ENCODE measurements at regions not wholly inside any gene's neighbourhood (a gene's known extent, or its start where the extent isn't known, plus 50 kb on each side); places are given as distances from the start of the nearest gene placed in this dataset.
"Not testable (repeated sequence)": the region's sequence is repeated elsewhere in the genome, so short reads cannot be mapped to it uniquely, and the experiment has no call there.

DNA sequence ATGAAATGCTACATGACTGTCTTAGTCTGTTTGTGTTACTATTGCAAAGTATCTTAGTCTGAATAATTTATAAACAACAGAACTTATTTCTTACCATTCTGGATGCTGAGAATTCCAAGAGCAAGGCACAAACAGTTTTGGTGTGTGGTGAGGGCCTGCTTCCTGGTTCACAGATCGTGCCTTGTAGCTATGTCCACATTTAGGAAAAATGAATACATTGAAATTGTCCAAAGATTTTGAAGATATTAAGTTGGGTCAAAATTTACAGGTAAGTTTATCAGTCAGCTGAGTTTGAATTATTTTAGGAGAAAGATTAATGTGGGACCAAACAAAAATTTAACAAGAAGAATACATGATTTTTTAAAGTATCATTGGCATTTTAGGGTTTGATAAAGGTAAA is 293.5 kb downstream of the LTN1 start:
- no peak for DNase-seq

DNA sequence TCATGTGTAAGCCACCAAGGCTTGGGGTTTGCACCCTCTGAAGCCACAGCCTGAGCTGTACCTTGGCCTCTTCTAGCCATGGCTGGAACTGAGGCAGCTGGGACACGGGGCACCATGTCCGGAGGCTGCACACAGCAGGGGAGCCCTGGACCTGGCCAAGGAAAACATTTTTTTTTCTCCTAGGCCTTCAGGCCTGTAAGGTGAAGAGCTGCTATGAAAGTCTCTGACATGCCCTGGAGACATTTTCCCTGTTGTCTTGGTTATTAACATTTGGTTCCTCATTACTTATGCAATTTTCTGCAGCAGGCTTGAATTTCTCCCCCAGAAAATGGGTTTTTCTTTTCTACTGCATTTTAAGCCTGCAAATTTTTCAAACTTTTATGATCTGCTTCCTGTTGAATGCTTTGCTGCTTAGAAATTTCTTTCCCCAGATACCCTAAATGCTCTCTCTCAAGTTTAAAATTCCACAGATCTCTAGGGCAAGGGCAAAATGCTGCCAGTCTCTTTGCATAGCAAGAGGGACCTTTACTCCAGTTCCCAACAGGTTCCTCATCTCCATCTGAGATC is 295.8 kb downstream of the LTN1 start:
- no peak for DNase-seq

DNA sequence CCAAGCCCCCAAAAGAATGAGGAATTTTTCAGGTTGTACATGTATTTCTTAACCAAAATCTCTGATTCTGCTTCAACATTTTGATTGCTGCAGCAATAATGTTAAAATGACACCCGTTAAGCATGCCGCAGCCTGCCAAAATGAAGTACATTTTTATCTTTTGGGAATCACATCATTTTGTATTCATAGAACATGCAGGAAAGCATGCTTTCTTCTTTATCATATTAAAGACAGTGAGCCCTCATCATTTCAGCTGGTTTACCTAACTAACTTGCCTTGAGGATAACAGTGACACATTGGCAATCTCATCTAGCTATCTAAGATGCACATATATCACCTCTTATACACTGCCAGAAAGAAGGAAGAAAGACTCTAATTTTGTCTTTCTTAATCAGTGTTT is 299.2 kb downstream of the LTN1 start:
- DNase-seq = no peak

DNA sequence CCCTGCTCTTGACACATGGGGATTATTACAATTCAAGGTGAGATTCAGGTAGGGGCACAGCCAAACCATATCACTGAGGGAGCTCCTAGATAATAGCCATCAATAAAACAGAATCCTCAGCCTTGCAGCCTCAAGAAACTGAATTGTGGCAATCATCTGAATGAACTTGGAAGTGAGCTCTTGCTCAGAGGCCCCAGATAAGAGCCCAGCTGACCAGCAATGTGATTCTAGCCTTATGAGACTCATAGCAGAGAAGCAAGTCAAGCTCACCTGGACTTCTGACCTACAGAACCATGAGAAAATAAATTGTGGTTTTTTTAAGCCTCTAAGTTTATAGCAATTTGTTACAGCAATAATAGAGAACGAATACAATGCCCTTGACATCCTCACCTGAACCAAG is 302.5 kb downstream of the LTN1 start:
- no peak for DNase-seq

DNA sequence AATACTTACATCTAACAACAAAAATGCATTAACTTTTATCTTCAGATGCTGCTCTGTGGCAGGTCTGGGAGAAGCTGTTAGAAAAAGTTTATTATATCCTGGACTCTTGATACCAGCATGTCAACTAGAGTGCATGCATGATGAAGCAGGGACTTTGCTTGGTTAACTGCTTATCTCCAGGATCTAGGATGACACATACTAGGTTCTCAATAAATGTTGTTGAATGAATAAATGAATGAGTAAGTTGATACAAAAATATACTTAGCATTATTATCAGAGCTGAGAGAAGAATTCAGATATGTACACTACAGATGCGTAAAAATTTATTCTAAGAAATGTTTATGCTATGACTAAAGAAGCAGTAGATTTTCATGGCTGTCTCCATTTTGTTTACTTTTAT is 304.3 kb downstream of the LTN1 start:
- DNase-seq = no peak

DNA sequence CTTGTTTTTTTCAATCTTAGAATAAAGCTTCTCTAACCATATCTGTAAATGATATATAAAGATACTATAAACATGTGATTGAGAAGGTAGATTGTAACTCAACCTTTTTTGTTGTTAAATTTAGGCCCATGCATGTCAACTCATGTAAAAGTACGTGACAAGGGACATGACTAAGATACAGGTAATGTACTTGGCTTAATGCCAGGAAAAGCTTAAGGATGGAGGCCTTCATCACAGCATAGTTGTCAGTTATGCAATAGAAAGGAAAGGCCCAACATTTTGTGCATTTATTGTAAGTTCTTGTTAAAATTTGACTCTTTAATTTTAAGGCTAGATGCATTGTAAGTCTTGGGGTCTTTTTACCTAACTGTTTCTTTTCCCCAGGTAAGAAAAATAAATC is 305.1 kb downstream of the LTN1 start:
- no peak for DNase-seq

DNA sequence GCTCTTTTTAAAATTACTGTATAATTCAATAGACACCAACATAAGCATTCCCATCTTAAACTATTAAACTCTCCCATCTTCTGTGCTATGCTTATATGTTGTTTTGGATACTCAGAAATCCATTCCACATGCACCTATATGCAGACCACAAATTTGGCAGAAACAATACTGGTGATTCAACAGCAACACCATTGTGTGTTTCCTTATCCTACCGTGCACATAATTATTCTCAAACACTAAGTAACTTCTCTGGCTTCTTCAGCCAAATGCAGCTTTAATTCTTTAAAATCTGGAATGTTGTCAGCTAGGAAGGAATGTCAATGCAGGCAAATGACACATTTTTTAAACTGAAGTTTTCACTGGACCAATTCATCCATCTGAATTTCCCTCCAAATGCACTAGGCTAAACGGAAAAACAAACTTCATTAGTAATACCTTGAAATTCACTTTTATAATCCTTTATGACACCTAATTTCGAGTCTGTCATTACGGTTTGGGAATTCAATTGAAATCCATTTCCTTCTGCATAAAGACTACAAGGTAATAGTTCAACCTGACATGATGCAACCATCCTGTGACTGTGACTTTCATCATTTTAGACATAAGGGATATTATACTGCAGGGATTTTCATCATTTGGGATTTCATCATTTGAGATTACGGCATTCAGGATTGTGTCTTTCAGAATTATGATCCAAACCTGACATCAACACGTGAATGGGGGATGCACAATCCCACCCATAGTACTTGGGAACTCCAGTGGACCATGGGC is 308.5 kb downstream of the LTN1 start:
- no peak for DNase-seq

DNA sequence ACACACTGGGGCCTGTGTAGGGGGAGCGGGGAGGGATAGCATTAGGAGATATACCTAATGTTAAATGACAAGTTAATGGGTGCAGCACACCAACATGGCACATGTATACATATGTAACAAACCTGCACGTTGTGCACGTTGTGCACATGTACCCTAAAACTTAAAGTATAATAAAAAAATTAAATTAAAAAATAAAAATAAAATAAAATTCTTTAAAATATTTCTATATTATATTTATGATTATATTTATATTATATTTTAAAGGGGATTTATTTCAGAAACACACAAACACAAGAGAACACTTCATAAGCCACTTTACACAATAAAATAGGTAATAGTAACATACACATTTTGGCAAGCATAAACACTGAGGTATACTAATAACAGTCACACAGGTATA is 309.8 kb downstream of the LTN1 start:
- not testable (repeated sequence) for DNase-seq

DNA sequence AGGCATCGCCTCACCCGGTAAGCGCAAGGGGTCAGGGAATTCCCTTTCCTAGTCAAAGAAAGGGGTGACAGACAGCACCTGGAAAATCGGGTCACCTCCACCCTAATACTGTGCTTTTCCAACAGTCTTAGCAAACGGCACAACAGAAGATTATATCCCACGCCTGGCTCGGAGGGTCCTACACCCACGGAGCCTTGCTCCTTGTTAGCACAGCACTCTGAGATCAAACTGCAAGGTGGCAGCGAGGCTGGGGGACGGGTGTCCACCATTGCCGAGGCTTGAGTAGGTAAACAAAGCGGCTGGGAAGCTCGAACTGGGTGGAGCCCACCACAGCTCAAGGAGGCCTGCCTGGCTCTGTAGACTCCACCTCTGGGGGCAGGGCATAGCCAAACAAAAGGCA is 315.6 kb downstream of the LTN1 start:
- not testable (repeated sequence) for DNase-seq

DNA sequence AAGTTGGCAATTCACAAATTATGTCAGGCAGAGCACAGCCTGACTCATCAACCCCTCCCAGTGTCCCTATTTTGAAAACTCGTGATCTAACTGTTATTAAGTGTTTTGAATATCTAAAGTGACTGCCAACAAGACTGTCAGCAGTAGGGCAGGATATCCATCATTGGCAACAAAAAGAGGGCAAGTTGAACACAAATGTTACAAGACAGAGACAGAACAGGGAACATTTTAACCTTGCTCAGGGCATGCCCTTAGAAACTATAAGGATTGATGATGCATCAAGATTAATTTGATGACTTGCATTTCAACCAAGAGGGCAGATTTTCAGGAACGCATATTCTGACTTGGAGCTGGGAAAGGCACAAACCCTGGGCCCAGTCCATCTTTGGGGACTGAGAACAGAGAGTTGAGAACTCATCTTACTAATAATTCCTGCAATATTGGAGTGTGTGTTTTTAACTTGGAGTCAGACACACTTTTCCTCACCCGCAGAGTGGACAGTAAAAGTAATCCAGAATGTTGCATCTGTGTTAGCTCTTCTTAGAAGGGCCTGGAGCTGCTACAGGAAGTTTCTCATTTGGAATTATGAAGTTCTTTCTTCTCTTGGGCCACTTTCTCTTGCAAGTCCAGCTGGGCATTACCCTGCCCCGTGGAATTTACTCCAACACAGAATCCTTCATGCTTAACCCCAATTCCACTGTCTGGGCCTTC is 317.2 kb downstream of the LTN1 start:
- no peak for DNase-seq

DNA sequence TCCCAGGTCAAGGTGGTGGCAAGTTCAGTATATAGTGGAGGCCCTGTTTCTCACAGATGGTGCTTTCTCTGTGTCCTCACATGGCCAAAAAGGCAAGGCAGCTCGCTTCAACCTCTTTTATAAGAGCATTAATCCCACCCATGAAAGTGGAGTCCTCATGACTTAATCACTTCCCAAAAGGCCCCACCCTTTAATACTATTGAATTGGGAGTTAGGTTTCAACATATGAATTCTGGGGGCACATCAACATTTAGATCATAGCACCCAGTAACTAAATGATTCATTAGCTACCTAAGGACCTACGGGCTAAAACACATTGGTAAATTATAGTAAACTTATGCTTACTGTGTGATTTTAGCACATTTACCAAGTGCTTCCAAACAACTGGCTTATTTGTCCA is 317.9 kb downstream of the LTN1 start:
- no peak for DNase-seq

DNA sequence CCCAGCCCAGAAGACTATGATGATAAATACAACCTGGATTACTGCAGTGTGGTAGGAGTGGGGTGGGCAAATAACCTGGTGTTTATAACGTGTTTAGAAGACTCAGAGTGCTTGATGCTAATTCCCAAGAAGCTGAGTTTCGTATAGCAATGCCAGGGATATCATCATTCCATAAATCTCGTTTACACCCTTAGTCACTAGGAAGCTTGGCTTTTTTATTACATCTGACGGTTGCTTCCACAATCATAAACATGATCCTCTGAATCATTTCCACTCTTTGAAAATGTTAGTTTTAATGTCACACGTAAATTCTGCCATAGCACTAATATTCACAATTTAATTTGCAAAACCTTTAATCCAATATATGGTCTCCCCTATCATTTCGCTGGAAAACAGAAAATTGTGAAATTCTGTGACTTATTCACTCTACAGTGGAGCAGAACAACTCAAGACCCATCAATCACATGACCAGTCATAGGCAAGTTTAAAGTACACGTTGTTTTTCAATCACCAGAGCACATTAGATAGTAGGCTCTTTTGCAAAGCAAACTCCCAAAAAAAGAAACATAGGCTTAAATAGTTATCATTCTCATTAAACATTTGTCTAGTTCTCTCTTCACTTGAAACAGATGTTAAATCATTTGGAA is 321.0 kb downstream of the LTN1 start:
- no peak for DNase-seq

DNA sequence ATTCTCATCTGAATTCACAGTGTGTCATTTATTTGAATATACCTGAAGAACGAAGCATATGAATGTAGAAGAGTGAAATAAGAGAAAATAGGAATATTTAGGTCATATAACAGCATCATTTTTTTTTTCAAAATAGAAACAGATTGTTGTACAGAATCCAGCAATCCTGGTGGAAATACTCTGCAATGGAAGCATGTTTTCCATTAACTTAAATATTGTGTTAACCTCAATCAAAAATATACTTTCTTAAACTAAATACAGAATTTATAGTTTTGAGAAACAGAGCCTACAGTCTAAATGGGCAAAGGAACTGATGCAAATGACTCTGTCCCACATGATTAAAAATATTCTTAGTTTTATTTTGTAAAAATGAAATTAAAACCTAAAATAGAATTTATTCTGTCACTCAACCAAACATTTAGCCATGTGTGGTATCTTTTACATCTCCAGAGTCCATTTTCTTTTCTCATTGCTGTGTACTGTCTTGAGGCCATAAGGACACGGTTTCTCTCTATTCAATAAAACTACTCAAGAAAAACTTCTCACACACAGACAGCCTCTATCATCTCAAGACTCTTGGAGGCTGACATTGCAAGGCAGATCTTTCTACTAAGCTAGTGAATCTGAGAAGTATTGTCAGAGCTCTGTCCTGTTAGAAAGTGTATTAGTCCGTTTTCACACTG is 322.6 kb downstream of the LTN1 start:
- no peak for DNase-seq

DNA sequence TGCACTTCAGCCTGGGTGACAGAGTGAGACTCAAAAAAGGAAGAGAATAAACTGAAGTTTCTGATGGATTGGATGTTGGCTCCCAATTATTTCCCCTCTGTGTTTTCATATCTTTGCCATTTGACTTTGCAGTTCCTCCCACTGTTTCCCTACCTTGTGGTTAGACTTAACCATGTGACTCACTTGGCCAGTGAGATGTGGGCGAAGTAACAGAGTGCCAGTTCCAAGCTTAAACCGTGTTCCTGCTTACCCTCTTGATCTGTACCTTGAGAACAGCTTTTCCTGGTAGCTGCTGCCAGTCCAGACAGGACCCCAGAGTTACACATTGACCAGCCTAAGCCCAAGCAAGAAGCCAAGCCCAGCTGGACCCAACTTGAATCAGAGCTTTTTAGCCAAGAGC is 323.4 kb downstream of the LTN1 start:
- no peak for DNase-seq

DNA sequence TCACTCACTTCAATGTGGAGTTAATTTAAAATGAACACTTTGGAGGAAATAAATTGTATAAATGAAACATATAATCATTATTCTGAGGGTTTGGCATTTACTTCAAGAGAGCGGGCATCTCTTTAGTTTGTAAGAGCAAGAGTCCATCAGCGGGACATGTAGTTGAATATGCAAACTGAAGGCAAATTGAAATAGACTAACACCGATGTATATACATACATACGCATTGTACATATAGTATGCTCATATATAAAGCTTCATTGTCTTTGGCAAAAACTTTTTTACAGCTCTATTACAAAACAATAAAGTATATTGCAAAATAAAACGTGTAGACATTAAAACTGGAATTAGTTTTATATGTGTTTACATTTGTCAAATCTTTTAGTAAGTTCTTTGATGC is 328.9 kb downstream of the LTN1 start:
- DNase-seq = no peak

DNA sequence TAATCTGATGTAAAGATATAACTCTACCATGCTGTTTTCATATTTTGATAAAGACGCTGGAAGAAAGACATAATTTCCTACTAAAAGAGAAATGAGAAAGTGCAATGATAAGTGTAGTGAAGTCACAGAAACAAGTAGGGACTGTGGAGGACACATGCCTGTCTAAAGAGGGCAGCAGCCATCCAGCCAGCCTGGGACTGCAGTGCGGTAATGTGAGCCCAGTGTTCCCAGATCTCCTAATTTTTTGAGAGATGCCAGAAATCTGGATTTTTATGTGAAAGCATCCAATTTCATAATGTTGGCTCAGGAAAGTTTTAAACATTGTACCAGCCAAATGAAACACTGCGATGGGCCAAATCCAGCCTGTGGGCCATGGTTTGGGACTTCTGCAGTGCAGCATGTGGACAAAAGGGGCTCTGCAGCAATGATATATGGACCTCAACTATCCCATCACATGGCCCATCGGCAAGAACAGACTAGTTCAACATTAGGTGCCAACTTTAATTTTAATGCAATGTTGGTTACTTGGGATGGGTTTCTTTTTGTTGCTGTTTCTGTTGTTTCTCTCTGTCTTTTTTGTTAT is 329.5 kb downstream of the LTN1 start:
- no peak for DNase-seq

DNA sequence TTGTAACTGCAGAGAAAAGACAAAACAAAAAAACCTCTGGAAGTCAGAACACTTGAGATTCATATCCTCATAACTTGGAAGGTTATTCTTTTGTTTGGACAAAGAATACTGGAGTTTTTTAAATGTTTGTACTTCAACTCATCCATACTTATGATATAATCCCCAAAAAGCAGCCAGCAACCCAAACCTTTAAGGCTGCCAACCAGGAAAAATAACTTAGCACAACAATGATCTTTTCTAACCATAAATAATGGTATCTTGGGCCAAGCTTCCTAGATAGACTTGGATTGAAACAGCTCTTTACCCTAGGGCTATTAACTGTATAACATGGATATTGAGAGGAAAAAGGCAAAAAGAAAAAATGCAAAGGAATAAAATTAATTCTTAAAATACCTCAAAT is 335.1 kb downstream of the LTN1 start:
- no peak for DNase-seq

DNA sequence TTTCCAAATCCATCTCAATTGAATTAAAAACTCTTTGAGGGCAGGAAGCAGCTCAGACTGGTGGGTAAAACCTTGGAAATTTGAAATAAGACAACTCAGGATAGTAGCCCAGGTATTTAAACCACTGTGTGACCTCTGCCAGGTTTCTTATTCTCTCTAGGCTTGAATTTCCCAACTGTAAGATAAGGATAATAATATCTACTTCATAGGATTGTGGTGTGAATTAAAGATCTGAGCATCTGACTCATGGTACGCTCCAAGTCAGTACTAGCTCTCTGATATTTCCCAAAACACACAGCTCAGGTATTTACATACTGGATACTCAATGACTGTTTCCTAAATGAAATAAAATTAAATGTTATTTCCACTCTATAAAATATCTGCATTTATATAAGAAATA is 337.2 kb downstream of the LTN1 start:
- DNase-seq = no peak

DNA sequence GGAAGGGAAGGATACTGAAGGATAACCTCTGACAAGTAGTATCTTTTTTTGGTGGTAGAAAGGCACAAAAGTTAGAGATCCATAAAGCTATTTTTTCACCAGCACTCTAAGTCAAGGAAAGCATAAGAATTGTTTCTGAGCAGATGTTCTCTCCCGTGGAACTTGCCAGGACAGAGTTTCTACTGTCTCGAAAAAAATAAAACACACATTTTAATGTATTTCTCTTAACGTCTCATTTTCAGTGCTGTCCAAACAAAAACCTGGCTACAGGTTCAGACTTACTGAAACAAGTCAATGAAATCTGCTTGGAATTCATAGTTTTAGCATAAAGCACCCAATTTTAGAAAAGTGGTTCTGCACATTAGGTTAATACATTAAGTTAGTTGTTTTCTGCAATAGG is 338.3 kb downstream of the LTN1 start:
- DNase-seq = no peak

DNA sequence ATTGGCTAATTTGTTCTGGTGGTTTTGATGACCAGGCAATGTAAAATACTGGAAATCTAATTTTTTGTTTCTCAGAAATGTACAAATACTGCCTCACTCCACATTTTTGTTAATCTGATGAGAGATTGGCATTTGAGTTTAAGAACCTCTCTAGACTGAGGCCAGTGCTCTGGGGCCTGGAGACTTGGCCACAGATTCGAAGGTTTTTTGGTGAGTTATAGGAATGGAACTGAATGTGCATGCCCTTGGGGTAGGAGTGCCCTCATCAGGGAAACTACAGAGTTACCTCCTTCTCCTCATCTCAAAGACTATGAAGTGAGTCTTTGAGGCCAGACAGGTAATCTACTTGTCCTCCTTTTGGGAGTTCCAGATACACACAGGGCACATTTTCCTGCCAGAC is 347.9 kb downstream of the LTN1 start:
- DNase-seq = no peak

DNA sequence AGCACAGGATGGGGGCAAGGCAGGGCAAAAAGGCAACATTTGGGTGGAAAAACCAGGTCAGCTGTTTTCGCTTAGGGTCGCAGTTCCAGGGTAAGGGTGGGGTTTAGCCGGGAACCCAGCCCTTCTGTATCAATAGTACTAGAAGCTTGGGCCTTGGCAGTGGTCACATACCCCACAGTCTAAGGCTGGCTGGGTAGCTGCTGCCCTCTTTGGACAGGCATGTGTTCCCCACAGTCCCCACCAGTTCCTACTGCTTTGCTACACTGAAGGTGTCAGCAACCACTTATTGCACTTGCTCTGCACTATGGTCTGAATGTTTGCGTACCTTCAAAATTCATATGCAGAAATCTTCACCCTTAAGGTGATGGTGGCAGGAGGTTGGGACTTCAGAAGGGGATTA is 349.8 kb downstream of the LTN1 start:
- DNase-seq = no peak

DNA sequence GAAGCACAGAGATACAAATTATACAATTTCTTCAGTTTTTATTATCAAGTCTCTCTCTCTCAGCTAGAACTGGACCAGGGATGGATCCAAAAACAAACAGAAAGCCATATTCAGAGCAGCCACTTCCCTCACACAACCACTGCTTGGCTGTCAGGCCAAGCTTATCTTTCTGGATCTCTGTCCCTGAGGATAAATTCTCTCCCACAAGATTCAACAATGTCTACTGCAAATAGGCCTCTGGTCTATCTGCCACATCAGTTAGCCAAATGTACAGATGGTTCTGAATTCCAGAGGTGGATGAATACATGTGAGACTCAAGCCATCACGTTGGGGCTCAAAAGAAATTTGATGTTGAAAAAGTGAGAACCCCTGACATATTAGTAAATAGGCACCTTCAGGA is 350.9 kb downstream of the LTN1 start:
- no peak for DNase-seq

DNA sequence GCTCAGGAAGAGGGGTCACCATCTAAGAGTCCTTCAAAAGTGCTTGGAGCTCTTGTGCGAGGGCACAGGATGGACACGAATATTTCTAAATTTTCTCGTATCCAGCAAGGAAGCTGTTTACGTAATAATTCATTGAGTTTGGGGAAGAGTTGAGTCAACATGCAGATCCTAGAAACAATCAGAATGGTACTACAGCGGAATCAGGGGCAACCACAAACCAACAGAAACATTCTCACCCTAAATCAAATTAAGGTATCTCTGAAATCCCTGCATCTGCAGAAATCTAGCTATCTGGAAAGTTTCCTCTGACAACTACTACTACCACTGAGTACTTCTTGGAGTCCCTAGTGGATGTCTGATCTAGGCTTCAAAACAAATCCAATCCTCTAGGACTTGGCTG is 352.4 kb downstream of the LTN1 start:
- no peak for DNase-seq
